HepG2 (cell line): ENCODE measurements at regions not wholly inside any gene's neighbourhood (a gene's known extent, or its start where the extent isn't known, plus 50 kb on each side); places are given as distances from the start of the nearest gene placed in this dataset.

Experiments used
- ATAC-seq: fragments of 200-7000 bp; cut with Tn5 transposase; 3 replicates; pipeline ENCODE4 v1.9.1; 2020; ENCODE audit warnings: mild to moderate bottlenecking, moderate library complexity
- BruUV-seq: library from RNA; stranded (reverse); fragments of 400-500 nt; replicated peaks from 2 replicates; lab custom pipeline; 2021; lab: Mats Ljungman, UMichigan
- CTCF ChIA-PET: fragments of 300-600 bp; formaldehyde crosslinking; extraction: SDS; loops from one replicate; lab custom pipeline; 2021; ENCODE audit warnings: low total read pairs, inconsistent platforms, low intra/inter-chr PET ratio; lab: Yijun Ruan, JAX
- POLR2A ChIA-PET: fragments of 350-600 bp; sonication (Branson Sonifier 250); formaldehyde crosslinking; loops from one replicate; lab custom pipeline; 2020; ENCODE audit warnings: antibody characterized with exemption, inconsistent platforms; lab: Yijun Ruan, JAX
- DNase-seq: peaks from one replicate; pipeline ENCODE4 v3.0.0-alpha.2; 2015; ENCODE audit warnings: low spot score
- FAIRE-seq: peaks from 3 replicates; lab custom pipeline; 2011; peaks lifted over from hg19 to GRCh38; lab: Jason Lieb, UNC
- H2AFZ ChIP-seq: one replicate; pipeline ENCODE4 v1.6.1; 2011; ENCODE audit warnings: low read length, inconsistent platforms
- H3K27ac ChIP-seq: fragments of 300-600 bp; 3 replicates; pipeline ENCODE4 v1.8.0; 2011; ENCODE audit warnings: mixed run types, mild to moderate bottlenecking, mixed read lengths, low read length, inconsistent platforms; ENCODE audit not compliant: insufficient read depth; ENCODE audit errors: extremely low read length
- H3K27me3 ChIP-seq, 2 experiments: fragments of 200-600 bp in 1 of 2; 2 replicates in 1 of 2; 3 replicates in 1 of 2; pipeline versions ENCODE4 v1.6.0 to v1.8.0; 2011; ENCODE audit warnings: low read length in 2 of 2, mild to moderate bottlenecking in 2 of 2, moderate library complexity in 2 of 2, inconsistent platforms in 1 of 2; ENCODE audit not compliant: insufficient read depth in 2 of 2, control insufficient read depth in 1 of 2
- H3K36me3 ChIP-seq, 2 experiments: fragments of 200-600 bp in 1 of 2; replicated peaks in 1 of 2; 2 replicates in 1 of 2; 3 replicates in 1 of 2; pipeline versions ENCODE4 v1.5.1 to v1.8.0; 2011; ENCODE audit warnings: low read length in 2 of 2, inconsistent platforms in 1 of 2; ENCODE audit not compliant: insufficient read depth in 2 of 2, control insufficient read depth in 1 of 2
- H3K4me1 ChIP-seq: 2 replicates; pipeline ENCODE4 v1.5.1; 2012; ENCODE audit warnings: low read length, inconsistent platforms; ENCODE audit not compliant: insufficient read depth
- H3K4me2 ChIP-seq: 2 replicates; pipeline ENCODE4 v1.6.0; 2011; ENCODE audit warnings: low read depth, low read length, inconsistent platforms
- H3K4me3 ChIP-seq, 3 experiments: fragments of 200-600 bp in 1 of 3; sonication (generic), shearing (Covaris generic) in 1 of 3; replicated peaks in 1 of 3; 2 replicates each; pipeline ENCODE4 v1.5.1; 2011 to 2016; ENCODE audit warnings: low read length in 3 of 3, inconsistent platforms in 2 of 3, low read depth in 2 of 3, mild to moderate bottlenecking in 2 of 3, control low read depth in 1 of 3, mixed read lengths in 1 of 3; ENCODE audit not compliant: insufficient read depth in 1 of 3
- H3K79me2 ChIP-seq: one replicate; pipeline ENCODE4 v1.6.1; 2011; ENCODE audit warnings: low read length, inconsistent platforms; ENCODE audit not compliant: insufficient read depth
- H3K9ac ChIP-seq: 2 replicates; pipeline ENCODE4 v1.6.0; 2011; ENCODE audit warnings: mild to moderate bottlenecking, low read depth, low read length, inconsistent platforms; ENCODE audit not compliant: insufficient read depth
- H3K9me3 ChIP-seq: 2 replicates; pipeline ENCODE4 v1.5.1; 2012; ENCODE audit warnings: mild to moderate bottlenecking, low read length
- H4K20me1 ChIP-seq: 2 replicates; pipeline ENCODE4 v1.6.0; 2011; ENCODE audit warnings: inconsistent platforms, mild to moderate bottlenecking, low read length, moderate library complexity; ENCODE audit not compliant: insufficient read depth
- CBX2 ChIP-seq, 2 experiments: fragments of 200-600 bp in 1 of 2; sonication (generic); formaldehyde crosslinking in 1 of 2; IDR thresholded peaks; 2 replicates each; pipeline versions ENCODE4 v1.7.0 to v1.8.1; 2018 to 2022; ENCODE audit warnings: low read depth in 2 of 2, low read length in 1 of 2, mild to moderate bottlenecking in 1 of 2, missing genetic modification reagents in 1 of 2
- CEBPB ChIP-seq: IDR thresholded peaks from 2 replicates; pipeline ENCODE4 v1.6.1; 2011; ENCODE audit warnings: low read depth, low read length, improper control_type of control experiment, borderline replicate concordance
- GATAD2A ChIP-seq: IDR thresholded peaks from 2 replicates; pipeline ENCODE4 v1.6.1; 2016
- HNF1B ChIP-seq: sonication (generic); formaldehyde crosslinking; IDR thresholded peaks from 2 replicates; pipeline ENCODE4 v1.5.1; 2020; ENCODE audit warnings: mild to moderate bottlenecking, moderate library complexity, missing genetic modification reagents
- MBD4 ChIP-seq: IDR thresholded peaks from 2 replicates; pipeline ENCODE4 v1.6.1; 2012; ENCODE audit warnings: low read length, inconsistent platforms, borderline replicate concordance
- NFKB2 ChIP-seq: sonication (generic); formaldehyde crosslinking; IDR thresholded peaks from 2 replicates; pipeline ENCODE4 v1.4.0; 2020; ENCODE audit warnings: missing genetic modification reagents, borderline replicate concordance
- PRPF4 ChIP-seq: fragments of 200-400 bp; formaldehyde crosslinking; IDR thresholded peaks from 2 replicates; pipeline ENCODE4 v1.6.1; 2016; ENCODE audit warnings: low read length, low read depth; ENCODE audit not compliant: poor library complexity, severe bottlenecking
- ZFP36 ChIP-seq: fragments of 150-350 bp; IDR thresholded peaks from 2 replicates; pipeline ENCODE4 v1.6.1; 2018; ENCODE audit warnings: borderline replicate concordance, low read length, low read depth; ENCODE audit not compliant: partially characterized antibody
- ZNF33B ChIP-seq: sonication (generic); formaldehyde crosslinking; IDR thresholded peaks from 2 replicates; pipeline ENCODE4 v1.5.1; 2020; ENCODE audit warnings: mild to moderate bottlenecking, missing genetic modification reagents
- ZNF549 ChIP-seq: sonication (generic); formaldehyde crosslinking; IDR thresholded peaks from 2 replicates; pipeline ENCODE4 v1.5.0; 2020; ENCODE audit warnings: missing genetic modification reagents
- ZNF749 ChIP-seq: sonication (generic); formaldehyde crosslinking; IDR thresholded peaks from 2 replicates; pipeline ENCODE4 v1.8.0; 2022; ENCODE audit warnings: mild to moderate bottlenecking, missing genetic modification reagents, moderate library complexity, borderline replicate concordance
- ZSCAN29 ChIP-seq: sonication (generic); formaldehyde crosslinking; conservative IDR thresholded peaks from 2 replicates; pipeline ENCODE4 v1.4.0; 2020; ENCODE audit warnings: mild to moderate bottlenecking, missing genetic modification reagents
- WGBS: methylation state at CpG from one replicate; pipeline ENCODE4 v1.1.6; 2017; ENCODE audit warnings: low lambda C conversion rate; 5-methylcytosine and 5-hydroxymethylcytosine counted together
- in situ Hi-C: cut with HindIII; loops from 2 replicates; pipeline ENCODE4 v1.10.0; 2017; ENCODE audit warnings: low pct_unique_long_range_greater_than_20kb; ENCODE audit not compliant: extremely low pct_ligation_motif_present
- intact Hi-C: fragments of 100-400 bp; cut with micrococcal nuclease; formaldehyde crosslinking; loops from one replicate; pipeline ENCODE4 v1.10.0; 2022; ENCODE audit not compliant: unreplicated experiment

GRCh38 chr9:87095951-87096350 lies 148.6 kb upstream of the GAS1 start:
- Histone ChIP-seq H3K9ac (no peak overlapping the region), H3K4me2 (no peak overlapping the region), H3K4me3 (no peak overlapping the region), H2AFZ (no peak overlapping the region), H3K79me2 (no peaks in the 10 kb centered on the region), H3K36me3 (no peaks in the 10 kb centered on the region), H3K9me3 (no peaks in the 10 kb centered on the region), H3K27me3 (no peaks in the 10 kb centered on the region), H3K4me1 (no peaks in the 10 kb centered on the region), H3K27ac (no peak overlapping the region), H4K20me1 (no peaks in the 10 kb centered on the region)
- ATAC-seq: no peak
- no peak for FAIRE-seq
- in situ Hi-C loops: no loop called here
- TF ChIP-seq ZFP36 (no peak), ZNF33B (no peak), ZNF549 (CRISPR knock-in tag) (no peak), MBD4 (no peak), HNF1B (CRISPR knock-in tag) (no peak), CEBPB (no peak), NFKB2 (CRISPR knock-in tag) (no peak), PRPF4 (no peak), CBX2 (IDR thresholded peaks at IDR 0.05; ENCODE audit: low read depth, low read length) (no peak), CBX2 (CRISPR knock-in tag; IDR thresholded peaks at IDR 0.05; ENCODE audit: low read depth) (no peak), ZSCAN29 (CRISPR knock-in tag) (no peak), GATAD2A (no peak), ZNF749 (no peak)
- ChIA-PET CTCF (no interaction called here), POLR2A (no interaction called here)
- intact Hi-C loops: no loop called here
- no TSS peak for BruUV-seq
- 14% methylated on average over 5 of the region's 5 CpGs for WGBS
- no peak for DNase-seq
